Liver (tissue), 7 donors: ENCODE measurements at regions not wholly inside any gene's neighbourhood (a gene's known extent, or its start where the extent isn't known, plus 50 kb on each side); places are given as distances from the start of the nearest gene placed in this dataset.

Experiments used
- DNase-seq: peaks from one replicate; pipeline ENCODE4 v3.0.0-alpha.2; 2017; ENCODE audit warnings: low spot score
- H3K27ac ChIP-seq, 2 donors: one replicate each; pipeline ENCODE4 v1.7.0; 2013; ENCODE audit warnings: inconsistent platforms in 2 of 2, low read length in 2 of 2, control low read depth in 1 of 2, low read depth in 1 of 2, mild to moderate bottlenecking in 1 of 2
- H3K27me3 ChIP-seq, 4 donors: one replicate each; pipeline versions ENCODE4 v1.6.1 to v1.7.0; 2013; ENCODE audit warnings: low read length in 3 of 4, inconsistent platforms in 1 of 4, mild to moderate bottlenecking in 1 of 4, moderate library complexity in 1 of 4; ENCODE audit not compliant: control insufficient read depth in 4 of 4, insufficient read depth in 4 of 4
- H3K36me3 ChIP-seq, 4 donors: one replicate each; pipeline versions ENCODE4 v1.6.1 to v1.7.0; 2013; ENCODE audit warnings: low read length in 3 of 4, mild to moderate bottlenecking in 3 of 4, low read depth in 1 of 4, moderate library complexity in 1 of 4; ENCODE audit not compliant: control insufficient read depth in 4 of 4, insufficient read depth in 3 of 4
- H3K4me1 ChIP-seq, 4 donors: one replicate each; pipeline versions ENCODE4 v1.6.1 to v1.7.0; 2013; ENCODE audit warnings: low read length in 3 of 4, mild to moderate bottlenecking in 3 of 4, moderate library complexity in 1 of 4; ENCODE audit not compliant: control insufficient read depth in 4 of 4, insufficient read depth in 4 of 4
- H3K4me3 ChIP-seq, 3 donors: one replicate each; pipeline versions ENCODE4 v1.6.1 to v1.7.0; 2013; ENCODE audit warnings: low read length in 3 of 3, control low read depth in 1 of 3, low read depth in 1 of 3, mild to moderate bottlenecking in 1 of 3
- H3K9ac ChIP-seq, 2 donors: one replicate each; pipeline ENCODE4 v1.7.0; 2013; ENCODE audit warnings: low read length in 2 of 2, mild to moderate bottlenecking in 2 of 2, moderate library complexity in 2 of 2, control low read depth in 1 of 2, low read depth in 1 of 2
- H3K9me3 ChIP-seq, 4 donors: one replicate each; pipeline versions ENCODE4 v1.6.1 to v1.7.0; 2013; ENCODE audit warnings: low read length in 3 of 4; ENCODE audit not compliant: control insufficient read depth in 4 of 4
- ATF3 ChIP-seq: IDR thresholded peaks from 2 replicates; pipeline ENCODE4 v1.6.1; 2016; ENCODE audit warnings: antibody characterized with exemption
- CTCF ChIP-seq: fragments of 150-350 bp; IDR thresholded peaks from 2 replicates; pipeline ENCODE4 v1.5.1; 2017; ENCODE audit warnings: improper control_type of control experiment, low read depth, low read length; ENCODE audit not compliant: missing input control
- EGR1 ChIP-seq, 2 donors: IDR thresholded peaks; 2 replicates each; pipeline ENCODE4 v1.6.1; 2016 to 2018; ENCODE audit warnings: antibody characterized with exemption in 2 of 2, low read depth in 2 of 2
- FOXA1 ChIP-seq: IDR thresholded peaks from 2 replicates; pipeline ENCODE4 v1.6.1; 2016; ENCODE audit warnings: antibody characterized with exemption
- FOXA2 ChIP-seq: IDR thresholded peaks from 2 replicates; pipeline ENCODE4 v1.6.1; 2016; ENCODE audit warnings: antibody characterized with exemption
- GABPA ChIP-seq, 2 donors: IDR thresholded peaks in 1 of 2; conservative IDR thresholded peaks in 1 of 2; 2 replicates each; pipeline ENCODE4 v1.6.1; 2016; ENCODE audit warnings: antibody characterized with exemption in 2 of 2, mild to moderate bottlenecking in 1 of 2, moderate library complexity in 1 of 2
- HNF4A ChIP-seq, 2 donors: conservative IDR thresholded peaks; 2 replicates each; pipeline ENCODE4 v1.6.1; 2016; ENCODE audit warnings: antibody characterized with exemption in 2 of 2, mild to moderate bottlenecking in 2 of 2
- HNF4G ChIP-seq: IDR thresholded peaks from 2 replicates; pipeline ENCODE4 v1.6.1; 2016; ENCODE audit warnings: antibody characterized with exemption
- JUND ChIP-seq, 2 donors: IDR thresholded peaks; 2 replicates each; pipeline ENCODE4 v1.6.1; 2016; ENCODE audit warnings: antibody characterized with exemption in 2 of 2
- MAX ChIP-seq: IDR thresholded peaks from 2 replicates; pipeline ENCODE4 v1.6.1; 2016; ENCODE audit warnings: antibody characterized with exemption
- NR2F2 ChIP-seq: IDR thresholded peaks from 2 replicates; pipeline ENCODE4 v1.6.1; 2016; ENCODE audit warnings: antibody characterized with exemption
- RAD21 ChIP-seq, 2 donors: IDR thresholded peaks; 2 replicates each; pipeline ENCODE4 v1.6.1; 2016; ENCODE audit warnings: antibody characterized with exemption in 2 of 2, mild to moderate bottlenecking in 2 of 2
- REST ChIP-seq: IDR thresholded peaks from 2 replicates; pipeline ENCODE4 v1.6.1; 2016; ENCODE audit warnings: antibody characterized with exemption, mild to moderate bottlenecking
- RXRA ChIP-seq, 2 donors: IDR thresholded peaks; 2 replicates each; pipeline ENCODE4 v1.6.1; 2017 to 2018; ENCODE audit warnings: antibody characterized with exemption in 2 of 2, mild to moderate bottlenecking in 1 of 2
- SP1 ChIP-seq: IDR thresholded peaks from 2 replicates; pipeline ENCODE4 v1.6.1; 2018; ENCODE audit warnings: antibody characterized with exemption, mild to moderate bottlenecking
- TAF1 ChIP-seq: conservative IDR thresholded peaks from 2 replicates; pipeline ENCODE4 v1.6.1; 2016; ENCODE audit warnings: antibody characterized with exemption, mild to moderate bottlenecking
- YY1 ChIP-seq: IDR thresholded peaks from 2 replicates; pipeline ENCODE4 v1.6.1; 2016; ENCODE audit warnings: antibody characterized with exemption, mild to moderate bottlenecking
- ZBTB33 ChIP-seq: IDR thresholded peaks from 2 replicates; pipeline ENCODE4 v1.6.1; 2016; ENCODE audit warnings: antibody characterized with exemption
- donor health status: healthy.
- donor health status: healthy.
- donor health status: healthy.
- donor health status: healthy.

GRCh38 chr6:140226637-140227036 lies 852.2 kb upstream of the CITED2 start:
- Histone ChIP-seq H3K27ac (no peak overlapping the region), H3K4me1 (no peaks in the 10 kb centered on the region), H3K27me3 (no peaks in the 10 kb centered on the region), H3K9ac (no peak overlapping the region), H3K36me3 (no peaks in the 10 kb centered on the region), H3K4me3 (no peak overlapping the region), H3K9me3 (no peaks in the 10 kb centered on the region)
- TF ChIP-seq REST (no peak), HNF4A (conservative IDR thresholded peaks at IDR 0.05) (no peak), GABPA (IDR thresholded peaks at IDR 0.05 in 1 of 2, conservative IDR thresholded peaks at IDR 0.05 in 1 of 2) (no peak), FOXA2 (no peak), ATF3 (no peak), FOXA1 (no peak), EGR1 (IDR thresholded peaks at IDR 0.05; ENCODE audit: low read depth in 2 of 2) (no peak), RXRA (IDR thresholded peaks at IDR 0.05) (no peak), JUND (IDR thresholded peaks at IDR 0.05) (no peak), YY1 (no peak), SP1 (no peak), ZBTB33 (no peak), TAF1 (no peak), RAD21 (IDR thresholded peaks at IDR 0.05) (no peak), MAX (no peak), HNF4G (no peak), CTCF (no peak), NR2F2 (no peak)
- no peak for DNase-seq
